Endodermal cell (in vitro differentiated cells): ENCODE measurements at regions not wholly inside any gene's neighbourhood (a gene's known extent, or its start where the extent isn't known, plus 50 kb on each side); places are given as distances from the start of the nearest gene placed in this dataset.
"Not testable (repeated sequence)": the region's sequence is repeated elsewhere in the genome, so short reads cannot be mapped to it uniquely, and the experiment has no call there.

Experiments used
- DNase-seq: peaks from one replicate; pipeline ENCODE4 v3.0.0-alpha.2; 2017
- H3K27ac ChIP-seq: 2 replicates; pipeline ENCODE4 v1.5.1; 2013; ENCODE audit warnings: mild to moderate bottlenecking, low read depth, low read length, moderate library complexity
- H3K27me3 ChIP-seq: 2 replicates; pipeline ENCODE4 v1.6.1; 2013; ENCODE audit warnings: mild to moderate bottlenecking, low read length, moderate library complexity; ENCODE audit not compliant: insufficient read depth, control insufficient read depth, poor library complexity, severe bottlenecking
- H3K36me3 ChIP-seq: 2 replicates; pipeline ENCODE4 v1.7.0; 2013; ENCODE audit warnings: mild to moderate bottlenecking, low read length, moderate library complexity; ENCODE audit not compliant: control insufficient read depth, insufficient read depth
- H3K4me1 ChIP-seq: one replicate; pipeline ENCODE4 v1.7.0; 2013; ENCODE audit warnings: low read length; ENCODE audit not compliant: control insufficient read depth, insufficient read depth
- H3K4me3 ChIP-seq: 2 replicates; pipeline ENCODE4 v1.5.1; 2013; ENCODE audit warnings: mild to moderate bottlenecking, low read length, moderate library complexity
- H3K9ac ChIP-seq: 2 replicates; pipeline ENCODE4 v1.6.1; 2013; ENCODE audit warnings: mild to moderate bottlenecking, low read length, moderate library complexity; ENCODE audit not compliant: poor library complexity, severe bottlenecking; ENCODE audit errors: extremely low read depth
- H3K9me3 ChIP-seq: 2 replicates; pipeline ENCODE4 v1.6.1; 2013; ENCODE audit warnings: mild to moderate bottlenecking, low read length, moderate library complexity; ENCODE audit not compliant: control insufficient read depth
- H3K27ac Mint-ChIP-seq: 2 replicates; pipeline ENCODE4 v1.8.0; 2020; ENCODE audit warnings: mixed read lengths
- H3K27me3 Mint-ChIP-seq: 2 replicates; pipeline ENCODE4 v1.8.0; 2021; ENCODE audit warnings: mild to moderate bottlenecking, mixed read lengths; ENCODE audit not compliant: insufficient read depth
- H3K36me3 Mint-ChIP-seq: 2 replicates; pipeline ENCODE4 v1.8.0; 2020; ENCODE audit warnings: low read depth, mixed read lengths
- H3K4me1 Mint-ChIP-seq: 2 replicates; pipeline ENCODE4 v1.8.0; 2020; ENCODE audit warnings: mixed read lengths
- H3K4me3 Mint-ChIP-seq: 2 replicates; pipeline ENCODE4 v1.8.0; 2020; ENCODE audit warnings: mild to moderate bottlenecking, moderate library complexity, mixed read lengths
- H3K9me3 Mint-ChIP-seq: 2 replicates; pipeline ENCODE4 v1.8.0; 2020; ENCODE audit warnings: mild to moderate bottlenecking, mixed read lengths
- CTCF ChIP-seq: fragments of 200-600 bp; sonication (generic); conservative IDR thresholded peaks from 2 replicates; pipeline ENCODE4 v1.5.0; 2021; ENCODE audit warnings: antibody characterized with exemption, mild to moderate bottlenecking
- WGBS, 2 experiments: methylation state at CpG; one replicate each; pipeline versions ENCODE4 v1.1.5 to v1.1.7; 2013; ENCODE audit warnings: missing lambda C conversion rate in 2 of 2, mixed read lengths in 1 of 2; ENCODE audit not compliant: insufficient coverage in 1 of 2, insufficient read length in 1 of 2; 5-methylcytosine and 5-hydroxymethylcytosine counted together

DNA sequence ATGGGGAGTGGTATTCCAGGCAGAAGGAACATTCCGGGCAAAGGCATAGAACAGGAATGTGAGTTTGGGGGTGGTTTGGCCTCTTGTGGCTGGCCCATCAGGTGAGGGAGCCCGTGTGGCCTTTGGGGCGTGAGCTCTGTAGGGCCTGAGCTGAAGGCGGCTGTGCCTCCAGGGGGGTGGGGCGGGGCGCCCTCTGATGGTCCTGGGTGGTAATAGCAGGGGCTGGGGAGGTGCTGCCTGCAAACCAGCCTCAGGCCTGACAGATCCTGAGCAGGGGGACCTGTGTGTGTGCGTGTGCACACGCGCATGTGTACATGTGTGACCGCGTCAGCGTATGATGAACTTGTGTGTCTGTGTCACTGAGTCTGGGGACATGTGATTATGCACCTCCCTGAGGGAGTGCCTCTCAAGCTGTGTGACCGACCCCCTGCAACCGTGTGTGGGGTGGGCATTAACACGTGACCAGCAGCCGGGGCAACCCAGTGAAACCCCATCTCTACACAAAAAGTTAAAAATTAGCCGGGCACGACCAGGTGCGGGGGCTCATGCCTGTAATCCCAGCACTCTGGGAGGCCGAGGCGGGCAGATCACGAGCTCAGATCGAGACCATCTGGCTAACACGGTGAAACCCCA lies 177.1 kb downstream of the TBC1D2B start:
- H3K4me3 ChIP-seq, H3K36me3 Mint-ChIP-seq, H3K9me3 ChIP-seq, H3K4me3 Mint-ChIP-seq, H3K4me1 ChIP-seq, H3K9ac ChIP-seq, H3K36me3 ChIP-seq, H3K27me3 ChIP-seq, H3K4me1 Mint-ChIP-seq, H3K27me3 Mint-ChIP-seq, H3K27ac Mint-ChIP-seq, H3K9me3 Mint-ChIP-seq, H3K27ac ChIP-seq: not testable (repeated sequence)
- peak; percentile 94 for DNase-seq
- 61 to 75% methylated on average over 8 to 24 of the region's 24 CpGs for WGBS, 2 experiments
- TF ChIP-seq CTCF = peak; percentile 72

DNA sequence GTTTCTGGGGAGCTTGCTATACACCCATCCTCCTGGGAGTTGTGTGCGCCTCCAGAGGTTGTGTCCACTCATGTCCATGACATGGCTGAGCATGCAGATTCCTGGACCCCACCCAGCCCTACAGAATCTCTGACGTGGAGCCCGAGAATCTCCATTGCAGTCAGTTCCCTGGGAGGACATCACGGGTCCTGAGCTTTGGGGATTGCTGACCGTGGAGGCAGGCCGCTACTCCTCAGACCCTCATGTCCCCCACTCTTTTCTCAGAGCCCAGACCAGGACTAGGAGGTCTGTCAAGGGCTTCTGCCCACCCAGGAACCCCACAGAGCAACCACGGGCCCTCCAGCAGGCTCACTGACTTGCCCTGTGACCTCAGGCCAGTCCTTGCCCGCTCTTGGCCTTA lies 177.7 kb downstream of the TBC1D2B start:
- 78 to 100% methylated on average over 1 to 2 of the region's 8 CpGs for WGBS, 2 experiments
- not testable (repeated sequence) for H3K4me3 ChIP-seq, DNase-seq, H3K9ac ChIP-seq, H3K9me3 ChIP-seq, H3K27me3 Mint-ChIP-seq, H3K27ac ChIP-seq, H3K4me3 Mint-ChIP-seq, H3K9me3 Mint-ChIP-seq, H3K4me1 ChIP-seq, H3K27me3 ChIP-seq, H3K36me3 ChIP-seq, H3K27ac Mint-ChIP-seq, H3K4me1 Mint-ChIP-seq, H3K36me3 Mint-ChIP-seq

DNA sequence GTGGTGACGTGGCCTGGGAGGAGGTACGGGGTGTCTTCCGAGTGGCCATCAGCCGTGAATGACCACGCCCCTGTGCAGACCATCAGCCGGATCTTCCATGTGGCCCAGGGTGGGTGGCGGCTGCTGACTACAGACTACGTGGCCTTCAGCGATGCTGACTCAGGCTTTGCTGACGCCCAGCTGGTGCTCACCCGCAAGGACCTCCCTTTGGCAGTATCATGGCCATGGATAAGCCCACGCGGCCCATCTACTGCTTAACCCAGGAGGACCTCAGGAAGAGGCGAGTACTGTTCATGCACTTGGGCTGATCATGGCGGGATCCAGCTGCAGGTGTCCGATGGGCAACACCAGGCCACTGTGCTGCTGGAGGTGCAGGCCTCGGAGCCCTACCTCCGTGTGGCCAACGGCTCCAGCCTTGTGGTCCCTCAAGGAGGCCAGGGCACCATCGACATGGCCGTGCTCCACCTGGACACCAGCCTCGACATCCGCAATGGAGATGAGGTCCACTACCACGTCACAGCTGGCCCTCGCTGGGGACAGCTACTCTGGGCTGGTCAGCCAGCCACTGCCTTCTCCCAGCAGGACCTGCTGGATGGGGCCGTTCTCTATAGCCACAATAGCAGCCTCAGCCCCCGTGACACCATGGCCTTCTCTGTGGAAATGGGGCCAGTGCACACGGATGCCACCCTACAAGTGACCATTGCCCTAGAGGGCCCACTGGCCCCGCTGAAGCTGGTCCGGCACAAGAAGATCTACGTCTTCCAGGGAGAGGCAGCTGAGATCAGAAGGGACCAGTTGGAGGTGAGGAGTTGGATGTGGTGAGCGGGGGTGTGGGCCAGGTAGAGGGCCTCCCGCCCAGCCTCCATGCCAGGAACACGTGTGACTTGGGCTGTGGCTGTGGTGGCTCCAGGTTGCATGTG lies 178.4 kb downstream of the TBC1D2B start:
- no peaks in the 10 kb centered on the region for H3K9me3 Mint-ChIP-seq
- H3K4me3 Mint-ChIP-seq = no peak overlapping the region
- H3K27me3 ChIP-seq = no peaks in the 10 kb centered on the region
- no peak overlapping the region for H3K27ac ChIP-seq
- DNase-seq = no peak
- H3K4me1 ChIP-seq = no peaks in the 10 kb centered on the region
- no peaks in the 10 kb centered on the region for H3K36me3 ChIP-seq
- no peak for TF ChIP-seq CTCF
- 88 to 92% methylated on average over 26 to 34 of the region's 34 CpGs for WGBS, 2 experiments
- no peaks in the 10 kb centered on the region for H3K36me3 Mint-ChIP-seq
- peaks cover 3% of the 10 kb centered on the region for H3K27me3 Mint-ChIP-seq
- H3K9ac ChIP-seq = no peak overlapping the region
- H3K4me1 Mint-ChIP-seq = no peaks in the 10 kb centered on the region
- no peak overlapping the region for H3K27ac Mint-ChIP-seq
- H3K9me3 ChIP-seq = no peaks in the 10 kb centered on the region
- no peak overlapping the region for H3K4me3 ChIP-seq
